HL-60 (cell line): ENCODE measurements at regions not wholly inside any gene's neighbourhood (a gene's known extent, or its start where the extent isn't known, plus 50 kb on each side); places are given as distances from the start of the nearest gene placed in this dataset.

Experiments
- DNase-seq, 2 experiments: peaks; one replicate each; pipeline ENCODE4 v3.0.0-alpha.2; 2010 to 2020; ENCODE audit warnings: low read depth in 1 of 2, low spot score in 1 of 2
- H3K27ac ChIP-seq: fragments of 250-450 bp; sonication (Bioruptor Pico); replicated peaks from 2 replicates; pipeline ENCODE4 v1.5.1; 2020; ENCODE audit warnings: mild to moderate bottlenecking, moderate library complexity
- H3K27me3 ChIP-seq: fragments of 250-450 bp; sonication (Bioruptor Pico); 2 replicates; pipeline ENCODE4 v1.5.1; 2021; ENCODE audit warnings: mild to moderate bottlenecking, moderate library complexity; ENCODE audit not compliant: insufficient read depth, poor library complexity, severe bottlenecking
- H3K4me3 ChIP-seq: replicated peaks from 2 replicates; pipeline ENCODE4 v1.5.1; 2011; ENCODE audit warnings: mild to moderate bottlenecking, control low read depth, low read length; ENCODE audit not compliant: insufficient read depth
- GABPA ChIP-seq: IDR thresholded peaks from 2 replicates; pipeline ENCODE4 v1.6.1; 2012; ENCODE audit warnings: low read depth
- POLR2AphosphoS5 ChIP-seq: IDR thresholded peaks from 2 replicates; pipeline ENCODE4 v1.6.1; 2012; ENCODE audit warnings: low read depth
- SPI1 ChIP-seq: IDR thresholded peaks from 2 replicates; pipeline ENCODE4 v1.6.1; 2012; ENCODE audit warnings: low read depth, mild to moderate bottlenecking, borderline replicate concordance
- TF ChIP-seq, protein P1 (sequence below): IDR thresholded peaks from one replicate; pipeline ENCODE4 v1.5.1; 2011; ENCODE audit warnings: low read length, control low read depth, inconsistent platforms; ENCODE audit not compliant: insufficient read depth
- TF ChIP-seq, protein P2 (sequence below): IDR thresholded peaks from 2 replicates; pipeline ENCODE4 v1.6.1; 2012; ENCODE audit warnings: low read depth; ENCODE audit not compliant: insufficient replicate concordance

- Histone ChIP-seq H3K4me3 (no peak overlapping the region), H3K27ac (no peak overlapping the region), H3K27me3 (no peaks in the 10 kb centered on the region)
- TF ChIP-seq, protein P1, sequence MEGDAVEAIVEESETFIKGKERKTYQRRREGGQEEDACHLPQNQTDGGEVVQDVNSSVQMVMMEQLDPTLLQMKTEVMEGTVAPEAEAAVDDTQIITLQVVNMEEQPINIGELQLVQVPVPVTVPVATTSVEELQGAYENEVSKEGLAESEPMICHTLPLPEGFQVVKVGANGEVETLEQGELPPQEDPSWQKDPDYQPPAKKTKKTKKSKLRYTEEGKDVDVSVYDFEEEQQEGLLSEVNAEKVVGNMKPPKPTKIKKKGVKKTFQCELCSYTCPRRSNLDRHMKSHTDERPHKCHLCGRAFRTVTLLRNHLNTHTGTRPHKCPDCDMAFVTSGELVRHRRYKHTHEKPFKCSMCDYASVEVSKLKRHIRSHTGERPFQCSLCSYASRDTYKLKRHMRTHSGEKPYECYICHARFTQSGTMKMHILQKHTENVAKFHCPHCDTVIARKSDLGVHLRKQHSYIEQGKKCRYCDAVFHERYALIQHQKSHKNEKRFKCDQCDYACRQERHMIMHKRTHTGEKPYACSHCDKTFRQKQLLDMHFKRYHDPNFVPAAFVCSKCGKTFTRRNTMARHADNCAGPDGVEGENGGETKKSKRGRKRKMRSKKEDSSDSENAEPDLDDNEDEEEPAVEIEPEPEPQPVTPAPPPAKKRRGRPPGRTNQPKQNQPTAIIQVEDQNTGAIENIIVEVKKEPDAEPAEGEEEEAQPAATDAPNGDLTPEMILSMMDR, result no peak
- TF ChIP-seq, protein P2, sequence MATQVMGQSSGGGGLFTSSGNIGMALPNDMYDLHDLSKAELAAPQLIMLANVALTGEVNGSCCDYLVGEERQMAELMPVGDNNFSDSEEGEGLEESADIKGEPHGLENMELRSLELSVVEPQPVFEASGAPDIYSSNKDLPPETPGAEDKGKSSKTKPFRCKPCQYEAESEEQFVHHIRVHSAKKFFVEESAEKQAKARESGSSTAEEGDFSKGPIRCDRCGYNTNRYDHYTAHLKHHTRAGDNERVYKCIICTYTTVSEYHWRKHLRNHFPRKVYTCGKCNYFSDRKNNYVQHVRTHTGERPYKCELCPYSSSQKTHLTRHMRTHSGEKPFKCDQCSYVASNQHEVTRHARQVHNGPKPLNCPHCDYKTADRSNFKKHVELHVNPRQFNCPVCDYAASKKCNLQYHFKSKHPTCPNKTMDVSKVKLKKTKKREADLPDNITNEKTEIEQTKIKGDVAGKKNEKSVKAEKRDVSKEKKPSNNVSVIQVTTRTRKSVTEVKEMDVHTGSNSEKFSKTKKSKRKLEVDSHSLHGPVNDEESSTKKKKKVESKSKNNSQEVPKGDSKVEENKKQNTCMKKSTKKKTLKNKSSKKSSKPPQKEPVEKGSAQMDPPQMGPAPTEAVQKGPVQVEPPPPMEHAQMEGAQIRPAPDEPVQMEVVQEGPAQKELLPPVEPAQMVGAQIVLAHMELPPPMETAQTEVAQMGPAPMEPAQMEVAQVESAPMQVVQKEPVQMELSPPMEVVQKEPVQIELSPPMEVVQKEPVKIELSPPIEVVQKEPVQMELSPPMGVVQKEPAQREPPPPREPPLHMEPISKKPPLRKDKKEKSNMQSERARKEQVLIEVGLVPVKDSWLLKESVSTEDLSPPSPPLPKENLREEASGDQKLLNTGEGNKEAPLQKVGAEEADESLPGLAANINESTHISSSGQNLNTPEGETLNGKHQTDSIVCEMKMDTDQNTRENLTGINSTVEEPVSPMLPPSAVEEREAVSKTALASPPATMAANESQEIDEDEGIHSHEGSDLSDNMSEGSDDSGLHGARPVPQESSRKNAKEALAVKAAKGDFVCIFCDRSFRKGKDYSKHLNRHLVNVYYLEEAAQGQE, result no peak
- TF ChIP-seq SPI1 (no peak), POLR2AphosphoS5 (no peak), GABPA (no peak)
- no peak for DNase-seq
Observed at GRCh38 chr3:118473343-118473742, 561.3 kb downstream of the IGSF11 start.

GRCh38 chr3:118476885-118477618 is 557.6 kb downstream of the IGSF11 start:
- Histone ChIP-seq H3K27ac (no peak overlapping the region), H3K27me3 (no peaks in the 10 kb centered on the region), H3K4me3 (no peak overlapping the region)
- TF ChIP-seq GABPA (no peak), POLR2AphosphoS5 (no peak), SPI1 (no peak)
- TF ChIP-seq, protein P2, result no peak
- TF ChIP-seq, protein P1, result no peak
- no peak for DNase-seq

- Histone ChIP-seq H3K4me3 (no peak overlapping the region), H3K27ac (no peak overlapping the region), H3K27me3 (no peaks in the 10 kb centered on the region)
- no peak for DNase-seq
- no peak for TF ChIP-seq POLR2AphosphoS5
- TF ChIP-seq, protein P2, result no peak
- no peak for TF ChIP-seq GABPA
- TF ChIP-seq, protein P1, result no peak
- no peak for TF ChIP-seq SPI1
Observed at GRCh38 chr3:118477768-118478167, 556.9 kb downstream of the IGSF11 start.
